ENCODE measurements at regions not wholly inside any gene's neighbourhood (a gene's known extent, or its start where the extent isn't known, plus 50 kb on each side); places are given as distances from the start of the nearest gene placed in this dataset.

- FAIRE-seq (no peak), DNase-seq (ENCODE audit: low spot score in 2 of 2) (no peak)
Observed at GRCh38 chrX:13152518-13153185, 108.2 kb upstream of the FAM9C start.

GRCh38 chrX:13151828-13152517, 107.6 kb upstream of the FAM9C start:
- no peak for FAIRE-seq
- DNase-seq (ENCODE audit: low spot score in 2 of 2): no peak

- no peak for FAIRE-seq
- DNase-seq (ENCODE audit: low spot score in 2 of 2): no peak
Observed at GRCh38 chrX:13149702-13150350, 105.4 kb upstream of the FAM9C start.

GRCh38 chrX:13147733-13148132, 103.3 kb upstream of the FAM9C start:
- DNase-seq (ENCODE audit: low spot score in 2 of 2) (no peak), FAIRE-seq (no peak)

- DNase-seq (ENCODE audit: low spot score in 2 of 2): no peak
- FAIRE-seq: no peak
Observed at GRCh38 chrX:13147147-13147546, 102.7 kb upstream of the FAM9C start.

GRCh38 chrX:13144927-13145655, 100.7 kb upstream of the FAM9C start:
- no peak for DNase-seq (ENCODE audit: low spot score in 2 of 2)
- FAIRE-seq: no peak

- DNase-seq (ENCODE audit: low spot score in 2 of 2) (no peak), FAIRE-seq (no peak)
Observed at GRCh38 chrX:13142891-13143290, 98.5 kb upstream of the FAM9C start.

- no peak for FAIRE-seq
- DNase-seq (ENCODE audit: low spot score in 2 of 2): no peak
Observed at GRCh38 chrX:13140007-13140406, 95.6 kb upstream of the FAM9C start.

- FAIRE-seq: no peak
- DNase-seq (ENCODE audit: low spot score in 2 of 2): no peak
Observed at GRCh38 chrX:13131396-13132137, 87.1 kb upstream of the FAM9C start.

- FAIRE-seq: no peak
- DNase-seq (ENCODE audit: low spot score in 2 of 2): no peak
Observed at GRCh38 chrX:13130816-13131215, 86.4 kb upstream of the FAM9C start.

- FAIRE-seq (no peak), DNase-seq (ENCODE audit: low spot score in 2 of 2) (no peak)
Observed at GRCh38 chrX:13128104-13128503, 83.7 kb upstream of the FAM9C start.

- FAIRE-seq (no peak), DNase-seq (ENCODE audit: low spot score in 2 of 2) (no peak)
Observed at GRCh38 chrX:13126775-13127174, 82.4 kb upstream of the FAM9C start.

GRCh38 chrX:13125188-13125587, 80.8 kb upstream of the FAM9C start:
- FAIRE-seq (no peak), DNase-seq (ENCODE audit: low spot score in 2 of 2) (no peak)

GRCh38 chrX:13123857-13124345, 79.5 kb upstream of the FAM9C start:
- DNase-seq (ENCODE audit: low spot score in 2 of 2) (no peak), FAIRE-seq (no peak)

GRCh38 chrX:13123247-13123856, 78.9 kb upstream of the FAM9C start:
- DNase-seq (ENCODE audit: low spot score in 2 of 2) (no peak), FAIRE-seq (no peak)

GRCh38 chrX:13121020-13121555, 76.7 kb upstream of the FAM9C start:
- DNase-seq (ENCODE audit: low spot score in 2 of 2) (no peak), FAIRE-seq (no peak)

- FAIRE-seq: no peak
- DNase-seq (ENCODE audit: low spot score in 2 of 2): no peak
Observed at GRCh38 chrX:13120017-13120416, 75.6 kb upstream of the FAM9C start.

GRCh38 chrX:13119386-13119785, 75.0 kb upstream of the FAM9C start:
- no peak for DNase-seq (ENCODE audit: low spot score in 2 of 2)
- FAIRE-seq: no peak

GRCh38 chrX:13115146-13115855, 70.9 kb upstream of the FAM9C start:
- no peak for DNase-seq (ENCODE audit: low spot score in 2 of 2)
- FAIRE-seq: no peak

Measured in frontal cortex (tissue), 3 donors.